ENCODE measurements at regions not wholly inside any gene's neighbourhood (a gene's known extent, or its start where the extent isn't known, plus 50 kb on each side); places are given as distances from the start of the nearest gene placed in this dataset.

- no peak for DNase-seq (ENCODE audit: low read depth)
These were observed 215.6 kb downstream of the ESM1 start for GRCh38 chr5:54769746-54770145.

GRCh38 chr5:54769072-54769471, 216.3 kb downstream of the ESM1 start:
- no peak for DNase-seq (ENCODE audit: low read depth)

GRCh38 chr5:54766748-54767147, 218.6 kb downstream of the ESM1 start:
- DNase-seq (ENCODE audit: low read depth) = no peak

- DNase-seq (ENCODE audit: low read depth) = no peak
These were observed 220.0 kb downstream of the ESM1 start for GRCh38 chr5:54765165-54766028.

GRCh38 chr5:54764102-54765090, 221.0 kb downstream of the ESM1 start:
- no peak for DNase-seq (ENCODE audit: low read depth)

GRCh38 chr5:54761213-54761701, 224.1 kb downstream of the ESM1 start:
- peak; percentile 99 for DNase-seq (ENCODE audit: low read depth)

- peak; percentile 37 for DNase-seq (ENCODE audit: low read depth)
These were observed 225.0 kb downstream of the ESM1 start for GRCh38 chr5:54760182-54760935.

GRCh38 chr5:54758038-54758437, 227.4 kb downstream of the ESM1 start:
- DNase-seq (ENCODE audit: low read depth) = peak; percentile 68

- no peak for DNase-seq (ENCODE audit: low read depth)
These were observed 227.9 kb downstream of the ESM1 start for GRCh38 chr5:54757541-54757940.

GRCh38 chr5:54756796-54757402, 228.5 kb downstream of the ESM1 start:
- DNase-seq (ENCODE audit: low read depth) = no peak

- no peak for DNase-seq (ENCODE audit: low read depth)
These were observed 229.1 kb downstream of the ESM1 start for GRCh38 chr5:54756301-54756700.

GRCh38 chr5:54754878-54755277, 230.5 kb downstream of the ESM1 start:
- no peak for DNase-seq (ENCODE audit: low read depth)

GRCh38 chr5:54754420-54754819, 231.0 kb downstream of the ESM1 start:
- DNase-seq (ENCODE audit: low read depth) = no peak

GRCh38 chr5:54753753-54754152, 231.6 kb downstream of the ESM1 start:
- no peak for DNase-seq (ENCODE audit: low read depth)

- DNase-seq (ENCODE audit: low read depth) = no peak
These were observed 232.4 kb downstream of the ESM1 start for GRCh38 chr5:54753034-54753433.

GRCh38 chr5:54748527-54748926, 231.0 kb downstream of the SNX18 start:
- no peak for DNase-seq (ENCODE audit: low read depth)

GRCh38 chr5:54746777-54747398, 229.3 kb downstream of the SNX18 start:
- DNase-seq (ENCODE audit: low read depth) = no peak

- DNase-seq (ENCODE audit: low read depth) = no peak
These were observed 228.8 kb downstream of the SNX18 start for GRCh38 chr5:54746346-54746745.

GRCh38 chr5:54745599-54745998, 228.0 kb downstream of the SNX18 start:
- no peak for DNase-seq (ENCODE audit: low read depth)

GRCh38 chr5:54743997-54744788, 226.6 kb downstream of the SNX18 start:
- peak; percentile 97 for DNase-seq (ENCODE audit: low read depth)
